Keratinocyte (primary cell): ENCODE measurements at regions not wholly inside any gene's neighbourhood (a gene's known extent, or its start where the extent isn't known, plus 50 kb on each side); places are given as distances from the start of the nearest gene placed in this dataset.

Experiments used
- DNase-seq: peaks from one replicate; pipeline ENCODE4 v3.0.0-alpha.2; 2011; ENCODE audit warnings: low read depth, missing footprints, low spot score
- FAIRE-seq: peaks from 2 replicates; lab custom pipeline; 2011; peaks lifted over from hg19 to GRCh38; lab: Jason Lieb, UNC
- H2AFZ ChIP-seq: 2 replicates; pipeline ENCODE4 v1.6.0; 2012; ENCODE audit warnings: low read length, control low read depth, inconsistent platforms; ENCODE audit not compliant: control insufficient read depth
- H3K27ac ChIP-seq: 2 replicates; pipeline ENCODE4 v1.5.1; 2011; ENCODE audit warnings: low read length; ENCODE audit not compliant: control insufficient read depth, insufficient read depth
- H3K27me3 ChIP-seq: 3 replicates; pipeline ENCODE4 v1.6.0; 2011; ENCODE audit warnings: low read length; ENCODE audit not compliant: control insufficient read depth, insufficient read depth; ENCODE audit errors: extremely low read depth
- H3K36me3 ChIP-seq, 2 experiments: 2 replicates in 1 of 2; 3 replicates in 1 of 2; pipeline ENCODE4 v1.5.1; 2011; ENCODE audit warnings: low read length in 2 of 2, mild to moderate bottlenecking in 1 of 2; ENCODE audit not compliant: control insufficient read depth in 2 of 2, insufficient read depth in 2 of 2; ENCODE audit errors: extremely low read depth in 1 of 2
- H3K4me1 ChIP-seq: 3 replicates; pipeline ENCODE4 v1.5.1; 2011; ENCODE audit warnings: low read length; ENCODE audit not compliant: control insufficient read depth, insufficient read depth; ENCODE audit errors: extremely low read depth
- H3K4me2 ChIP-seq: 3 replicates; pipeline ENCODE4 v1.6.0; 2011; ENCODE audit warnings: low read depth, low read length; ENCODE audit not compliant: control insufficient read depth, insufficient read depth; ENCODE audit errors: extremely low read depth
- H3K4me3 ChIP-seq, 3 experiments: fragments of 200-600 bp in 1 of 3; sonication (generic) in 1 of 3; 2 replicates in 2 of 3; 3 replicates in 1 of 3; pipeline ENCODE4 v1.5.1; 2011 to 2016; ENCODE audit warnings: low read length in 3 of 3, mild to moderate bottlenecking in 3 of 3, control low read depth in 2 of 3, inconsistent platforms in 1 of 3, low read depth in 1 of 3, mixed read lengths in 1 of 3, mixed run types in 1 of 3, moderate library complexity in 1 of 3; ENCODE audit not compliant: control insufficient read depth in 2 of 3, insufficient read depth in 2 of 3; ENCODE audit errors: extremely low read depth in 1 of 3
- H3K79me2 ChIP-seq: 2 replicates; pipeline ENCODE4 v1.6.0; 2012; ENCODE audit warnings: low read length; ENCODE audit not compliant: control insufficient read depth, insufficient read depth
- H3K9ac ChIP-seq: 3 replicates; pipeline ENCODE4 v1.6.0; 2011; ENCODE audit warnings: low read length; ENCODE audit not compliant: control insufficient read depth, insufficient read depth; ENCODE audit errors: extremely low read depth
- H3K9me1 ChIP-seq: 3 replicates; pipeline ENCODE4 v1.6.0; 2011; ENCODE audit warnings: low read length; ENCODE audit not compliant: control insufficient read depth, insufficient read depth; ENCODE audit errors: extremely low read depth
- H3K9me3 ChIP-seq: 2 replicates; pipeline ENCODE4 v1.5.1; 2012; ENCODE audit warnings: low read depth, low read length; ENCODE audit not compliant: control insufficient read depth
- H4K20me1 ChIP-seq: 3 replicates; pipeline ENCODE4 v1.6.0; 2011; ENCODE audit warnings: low read length; ENCODE audit not compliant: control insufficient read depth, insufficient read depth; ENCODE audit errors: extremely low read depth
- CTCF ChIP-seq, 3 experiments: IDR thresholded peaks in 1 of 3; conservative IDR thresholded peaks in 1 of 3; optimal IDR thresholded peaks in 1 of 3; 2 replicates in 2 of 3; 3 replicates in 1 of 3; pipeline versions ENCODE3 to v1.5.1; 2011; ENCODE audit warnings: low read length in 3 of 3, mild to moderate bottlenecking in 3 of 3, moderate library complexity in 2 of 3, control low read depth in 1 of 3, inconsistent platforms in 1 of 3; ENCODE audit not compliant: insufficient read depth in 2 of 3; ENCODE audit errors: extremely low read depth in 1 of 3
- EZH2 ChIP-seq: IDR thresholded peaks from one replicate; pipeline ENCODE4 v1.6.1; 2012; ENCODE audit warnings: inconsistent platforms, mild to moderate bottlenecking, low read length, moderate library complexity
- dilution Hi-C: fragments of 300-500 bp; cut with MboI; formaldehyde crosslinking; loops from one replicate; pipeline ENCODE4 v1.7.0; 2020; ENCODE audit warnings: low sequenced_read_pairs; ENCODE audit not compliant: extremely low pct_ligation_motif_present

DNA sequence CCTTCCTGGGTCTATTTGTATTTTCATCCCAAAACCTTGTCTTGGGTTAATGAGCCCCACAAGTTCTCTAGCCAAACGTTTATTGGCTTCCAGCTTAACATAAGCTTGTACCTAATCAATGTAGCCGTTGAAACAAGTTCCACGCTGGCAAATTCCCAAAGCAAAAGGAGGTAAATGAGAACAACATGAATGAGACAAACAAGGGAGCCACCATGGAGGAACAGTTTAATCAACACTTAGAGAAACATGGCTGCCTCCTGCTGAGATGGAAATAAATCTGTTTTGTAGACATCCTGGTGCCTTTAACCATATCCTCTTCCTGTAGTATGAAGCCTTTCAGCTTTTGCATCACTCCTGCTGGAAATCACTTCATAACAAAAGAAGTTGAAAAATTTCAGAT is 166.6 kb upstream of the NFIB start:
- H4K20me1 ChIP-seq: no peaks in the 10 kb centered on the region
- FAIRE-seq (no peak), DNase-seq (no peak)
- no peaks in the 10 kb centered on the region for H3K9me3 ChIP-seq
- H3K36me3 ChIP-seq: no peaks in the 10 kb centered on the region
- no peaks in the 10 kb centered on the region for H3K4me1 ChIP-seq
- no peak overlapping the region for H2AFZ ChIP-seq
- H3K4me3 ChIP-seq: no peak overlapping the region
- dilution Hi-C loops: no loop called here
- H3K9me1 ChIP-seq: peaks cover 3% of the 10 kb centered on the region
- no peaks in the 10 kb centered on the region for H3K79me2 ChIP-seq
- H3K27ac ChIP-seq: no peak overlapping the region
- H3K4me2 ChIP-seq: no peak overlapping the region
- H3K9ac ChIP-seq: no peak overlapping the region
- H3K27me3 ChIP-seq: no peaks in the 10 kb centered on the region
- TF ChIP-seq CTCF (optimal IDR thresholded peaks at IDR 0.05 in 1 of 3, IDR thresholded peaks at IDR 0.05 in 1 of 3, conservative IDR thresholded peaks at IDR 0.05 in 1 of 3; ENCODE audit: extremely low read depth in 1 of 3, insufficient read depth in 2 of 3, low read length in 3 of 3): no peak
- TF ChIP-seq EZH2: no peak

GRCh38 chr9:14479163-14479560 is 165.2 kb upstream of the NFIB start:
- H4K20me1 ChIP-seq: no peaks in the 10 kb centered on the region
- no peak for TF ChIP-seq EZH2
- TF ChIP-seq CTCF (optimal IDR thresholded peaks at IDR 0.05 in 1 of 3, IDR thresholded peaks at IDR 0.05 in 1 of 3, conservative IDR thresholded peaks at IDR 0.05 in 1 of 3; ENCODE audit: extremely low read depth in 1 of 3, insufficient read depth in 2 of 3, low read length in 3 of 3): no peak
- no peak overlapping the region for H3K4me2 ChIP-seq
- no peaks in the 10 kb centered on the region for H3K36me3 ChIP-seq
- no peaks in the 10 kb centered on the region for H3K9me3 ChIP-seq
- H3K9ac ChIP-seq: no peak overlapping the region
- H3K27me3 ChIP-seq: no peaks in the 10 kb centered on the region
- H3K4me3 ChIP-seq: no peak overlapping the region
- no peak for DNase-seq
- dilution Hi-C loops: no loop called here
- H3K27ac ChIP-seq: no peak overlapping the region
- no peaks in the 10 kb centered on the region for H3K79me2 ChIP-seq
- H2AFZ ChIP-seq: no peak overlapping the region
- no peak for FAIRE-seq
- H3K4me1 ChIP-seq: no peaks in the 10 kb centered on the region
- no peaks in the 10 kb centered on the region for H3K9me1 ChIP-seq
